Stomach smooth muscle (tissue), 2 donors: ENCODE measurements at regions not wholly inside any gene's neighbourhood (a gene's known extent, or its start where the extent isn't known, plus 50 kb on each side); places are given as distances from the start of the nearest gene placed in this dataset.
"Not testable (repeated sequence)": the region's sequence is repeated elsewhere in the genome, so short reads cannot be mapped to it uniquely, and the experiment has no call there.

Experiments
- H3K27ac ChIP-seq: one replicate; pipeline ENCODE4 v1.7.0; 2013; ENCODE audit warnings: mild to moderate bottlenecking, low read length, inconsistent platforms
- H3K27me3 ChIP-seq, 2 donors: one replicate each; pipeline ENCODE4 v1.7.0; 2013; ENCODE audit warnings: low read length in 2 of 2; ENCODE audit not compliant: insufficient read depth in 2 of 2, control insufficient read depth in 1 of 2
- H3K36me3 ChIP-seq, 2 donors: one replicate each; pipeline ENCODE4 v1.7.0; 2013; ENCODE audit warnings: low read length in 2 of 2; ENCODE audit not compliant: control insufficient read depth in 2 of 2, insufficient read depth in 2 of 2
- H3K4me1 ChIP-seq: one replicate; pipeline ENCODE4 v1.7.0; 2013; ENCODE audit warnings: low read length; ENCODE audit not compliant: control insufficient read depth, insufficient read depth
- H3K4me3 ChIP-seq, 2 donors: one replicate each; pipeline ENCODE4 v1.7.0; 2013; ENCODE audit warnings: low read length in 2 of 2
- H3K9ac ChIP-seq, 2 donors: one replicate each; pipeline ENCODE4 v1.7.0; 2013; ENCODE audit warnings: low read length in 2 of 2, mild to moderate bottlenecking in 1 of 2
- H3K9me3 ChIP-seq, 2 donors: one replicate each; pipeline ENCODE4 v1.7.0; 2013; ENCODE audit warnings: low read length in 2 of 2; ENCODE audit not compliant: control insufficient read depth in 2 of 2
- donor health status: healthy.
- donor health status: Pancreatic carcinoma.

DNA sequence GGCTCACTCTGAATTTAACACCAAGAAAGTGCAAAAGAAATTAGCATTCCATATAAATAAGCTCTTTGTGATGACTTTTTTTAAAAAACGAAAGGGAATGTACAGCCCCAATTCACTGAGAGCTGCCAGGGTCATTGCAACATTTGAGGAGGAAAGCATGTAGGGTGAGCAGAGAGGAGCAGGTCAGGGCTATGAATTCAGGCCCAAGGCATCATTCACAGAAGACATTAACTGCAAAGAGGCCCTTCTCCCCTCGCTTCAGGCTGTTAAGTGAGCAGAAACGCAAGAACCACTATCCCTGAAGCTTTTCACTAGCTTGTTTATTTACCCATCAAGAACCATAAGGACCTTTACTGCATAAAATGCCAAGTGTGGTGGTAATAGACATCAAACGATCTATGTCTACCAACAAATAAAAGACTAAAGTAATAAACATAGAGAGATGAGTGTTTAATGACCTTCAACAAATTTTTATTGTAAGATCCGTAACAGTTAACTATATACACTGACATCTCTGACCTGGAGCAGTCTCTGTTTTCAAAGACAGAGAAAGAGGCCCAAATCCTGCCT, 333.1 kb upstream of the HNRNPA3 start:
- Histone ChIP-seq H3K36me3 (no peaks in the 10 kb centered on the region), H3K27me3 (no peaks in the 10 kb centered on the region), H3K9me3 (no peaks in the 10 kb centered on the region), H3K9ac (no peak overlapping the region), H3K4me1 (no peaks in the 10 kb centered on the region), H3K27ac (no peak overlapping the region), H3K4me3 (no peak overlapping the region)

DNA sequence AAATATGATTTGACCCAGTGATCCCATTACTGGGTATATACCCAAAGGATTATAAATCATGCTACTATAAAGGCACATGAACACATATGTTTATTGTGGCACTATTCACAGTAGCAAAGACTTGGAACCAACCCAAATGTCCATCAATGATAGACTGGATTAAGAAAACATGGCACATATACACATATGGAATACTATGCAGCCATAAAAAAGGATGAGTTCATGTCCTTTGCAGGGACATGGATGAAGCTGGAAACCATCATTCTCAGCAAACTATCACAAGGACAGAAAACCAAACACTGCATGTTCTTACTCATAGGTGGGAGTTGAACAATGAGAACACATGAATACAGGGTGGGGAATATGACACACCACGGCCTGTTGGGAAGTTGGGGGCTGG, 330.5 kb upstream of the HNRNPA3 start:
- H3K4me3 ChIP-seq, H3K27ac ChIP-seq, H3K36me3 ChIP-seq, H3K9ac ChIP-seq, H3K9me3 ChIP-seq, H3K27me3 ChIP-seq, H3K4me1 ChIP-seq: not testable (repeated sequence)

- H3K36me3 ChIP-seq = no peaks in the 10 kb centered on the region
- H3K27me3 ChIP-seq = no peaks in the 10 kb centered on the region
- H3K27ac ChIP-seq = no peak overlapping the region
- H3K9me3 ChIP-seq = no peaks in the 10 kb centered on the region
- H3K4me1 ChIP-seq = no peaks in the 10 kb centered on the region
- no peak overlapping the region for H3K9ac ChIP-seq
- no peak overlapping the region for H3K4me3 ChIP-seq
Observed at GRCh38 chr2:176885001-176885643, 327.5 kb upstream of the HNRNPA3 start.

- no peak overlapping the region for H3K9ac ChIP-seq
- H3K27ac ChIP-seq = no peak overlapping the region
- no peaks in the 10 kb centered on the region for H3K4me1 ChIP-seq
- H3K36me3 ChIP-seq = no peaks in the 10 kb centered on the region
- no peak overlapping the region for H3K4me3 ChIP-seq
- H3K9me3 ChIP-seq = no peaks in the 10 kb centered on the region
- H3K27me3 ChIP-seq = no peaks in the 10 kb centered on the region
Observed at GRCh38 chr2:176885661-176886060, 326.9 kb upstream of the HNRNPA3 start.

GRCh38 chr2:176891105-176891504, 321.5 kb upstream of the HNRNPA3 start:
- H3K9ac ChIP-seq = no peak overlapping the region
- no peaks in the 10 kb centered on the region for H3K27me3 ChIP-seq
- H3K4me1 ChIP-seq = no peaks in the 10 kb centered on the region
- no peak overlapping the region for H3K27ac ChIP-seq
- no peaks in the 10 kb centered on the region for H3K9me3 ChIP-seq
- H3K4me3 ChIP-seq = no peak overlapping the region
- H3K36me3 ChIP-seq = no peaks in the 10 kb centered on the region

DNA sequence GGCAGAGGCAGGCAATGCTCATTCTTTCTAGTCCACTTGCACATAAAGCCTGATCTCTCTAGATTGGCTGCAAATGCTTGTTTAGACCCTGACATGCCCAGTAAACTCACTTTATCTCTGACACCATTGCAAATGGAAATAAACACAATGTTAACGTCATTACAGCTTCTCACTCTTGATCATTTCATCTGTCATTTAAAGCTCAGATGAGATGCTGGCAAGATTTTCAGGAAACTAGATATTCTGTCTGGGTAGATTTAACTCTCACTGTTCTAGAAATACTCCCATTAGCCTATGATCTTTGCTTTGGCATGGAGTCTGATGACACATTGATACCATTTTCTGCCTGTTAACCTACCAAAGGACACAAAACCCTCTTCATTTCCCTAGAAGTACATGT, 320.7 kb upstream of the HNRNPA3 start:
- H3K4me3 ChIP-seq = no peak overlapping the region
- H3K9me3 ChIP-seq = no peaks in the 10 kb centered on the region
- no peak overlapping the region for H3K9ac ChIP-seq
- H3K36me3 ChIP-seq = no peaks in the 10 kb centered on the region
- no peak overlapping the region for H3K27ac ChIP-seq
- no peaks in the 10 kb centered on the region for H3K27me3 ChIP-seq
- H3K4me1 ChIP-seq = no peaks in the 10 kb centered on the region

- no peaks in the 10 kb centered on the region for H3K27me3 ChIP-seq
- no peak overlapping the region for H3K4me3 ChIP-seq
- no peaks in the 10 kb centered on the region for H3K4me1 ChIP-seq
- no peaks in the 10 kb centered on the region for H3K36me3 ChIP-seq
- no peak overlapping the region for H3K9ac ChIP-seq
- H3K27ac ChIP-seq = no peak overlapping the region
- no peaks in the 10 kb centered on the region for H3K9me3 ChIP-seq
Observed at GRCh38 chr2:176892676-176893226, 319.8 kb upstream of the HNRNPA3 start.

DNA sequence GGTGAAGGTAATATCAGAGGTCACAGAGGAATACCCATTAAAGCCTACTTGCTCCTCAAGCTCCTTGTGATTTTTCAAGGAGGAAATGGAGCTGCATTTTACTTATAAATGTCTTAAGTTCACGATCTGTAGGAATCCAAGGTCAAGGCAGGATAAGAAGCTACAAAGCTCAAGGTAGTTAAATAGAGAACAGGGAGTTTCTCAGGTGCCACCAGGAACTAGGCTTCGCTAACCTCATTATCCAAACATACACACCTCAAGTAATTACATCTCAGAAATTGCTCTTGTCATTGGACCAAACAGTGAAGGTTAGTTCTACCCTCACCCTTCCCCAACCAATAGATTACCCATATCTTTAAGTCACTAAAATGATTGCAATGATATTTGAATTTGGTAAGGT, 317.4 kb upstream of the HNRNPA3 start:
- Histone ChIP-seq H3K4me1 (no peaks in the 10 kb centered on the region), H3K36me3 (no peaks in the 10 kb centered on the region), H3K9me3 (no peaks in the 10 kb centered on the region), H3K4me3 (no peak overlapping the region), H3K27ac (no peak overlapping the region), H3K9ac (no peak overlapping the region), H3K27me3 (no peaks in the 10 kb centered on the region)

- Histone ChIP-seq H3K36me3 (no peaks in the 10 kb centered on the region), H3K9me3 (no peaks in the 10 kb centered on the region), H3K4me3 (no peak overlapping the region), H3K27ac (no peak overlapping the region), H3K4me1 (no peaks in the 10 kb centered on the region), H3K9ac (no peak overlapping the region), H3K27me3 (no peaks in the 10 kb centered on the region)
Observed at GRCh38 chr2:176902454-176902853, 310.1 kb upstream of the HNRNPA3 start.

DNA sequence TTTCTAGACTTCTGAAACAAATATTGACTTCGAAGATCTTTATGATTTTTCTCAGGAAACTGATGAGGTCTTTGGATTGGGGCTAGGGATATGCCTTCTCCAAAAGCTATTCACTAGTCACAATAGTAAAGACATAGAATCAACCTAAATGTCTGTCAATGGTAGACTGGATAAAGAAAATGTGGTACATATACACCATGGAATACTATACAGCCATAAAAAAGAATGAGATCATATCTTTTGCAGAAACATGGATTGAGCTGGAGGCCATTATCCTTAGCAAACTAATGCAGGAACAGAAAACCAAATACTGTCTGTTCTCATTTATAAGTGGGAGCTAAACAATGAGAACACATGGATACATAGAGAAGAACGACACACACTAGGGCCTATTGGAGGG, 308.5 kb upstream of the HNRNPA3 start:
- not testable (repeated sequence) for H3K27ac ChIP-seq, H3K27me3 ChIP-seq, H3K4me1 ChIP-seq, H3K9me3 ChIP-seq, H3K36me3 ChIP-seq, H3K4me3 ChIP-seq, H3K9ac ChIP-seq

DNA sequence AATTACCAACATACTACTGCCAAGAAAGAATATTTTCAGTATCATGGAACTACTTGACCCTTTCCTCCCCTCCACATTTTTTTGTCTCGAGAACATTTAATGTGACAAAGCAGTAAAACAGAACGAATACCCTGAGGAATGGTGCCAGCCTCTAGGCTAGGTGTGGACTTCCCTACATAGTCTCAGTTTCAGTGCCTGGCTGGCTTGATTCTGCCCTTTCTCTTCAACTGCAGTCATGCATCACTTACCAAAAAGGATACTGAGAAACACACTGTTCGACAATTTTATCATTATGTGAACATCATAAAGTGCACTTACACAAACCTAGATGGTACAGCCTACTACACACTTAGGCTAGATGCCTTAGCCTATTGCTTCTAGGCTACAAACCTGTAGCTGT, 305.3 kb upstream of the HNRNPA3 start:
- H3K4me1 ChIP-seq = no peaks in the 10 kb centered on the region
- no peaks in the 10 kb centered on the region for H3K27me3 ChIP-seq
- no peaks in the 10 kb centered on the region for H3K9me3 ChIP-seq
- no peak overlapping the region for H3K27ac ChIP-seq
- no peaks in the 10 kb centered on the region for H3K36me3 ChIP-seq
- no peak overlapping the region for H3K9ac ChIP-seq
- no peak overlapping the region for H3K4me3 ChIP-seq
